ENCODE measurements at regions not wholly inside any gene's neighbourhood (a gene's known extent, or its start where the extent isn't known, plus 50 kb on each side); places are given as distances from the start of the nearest gene placed in this dataset.

DNA sequence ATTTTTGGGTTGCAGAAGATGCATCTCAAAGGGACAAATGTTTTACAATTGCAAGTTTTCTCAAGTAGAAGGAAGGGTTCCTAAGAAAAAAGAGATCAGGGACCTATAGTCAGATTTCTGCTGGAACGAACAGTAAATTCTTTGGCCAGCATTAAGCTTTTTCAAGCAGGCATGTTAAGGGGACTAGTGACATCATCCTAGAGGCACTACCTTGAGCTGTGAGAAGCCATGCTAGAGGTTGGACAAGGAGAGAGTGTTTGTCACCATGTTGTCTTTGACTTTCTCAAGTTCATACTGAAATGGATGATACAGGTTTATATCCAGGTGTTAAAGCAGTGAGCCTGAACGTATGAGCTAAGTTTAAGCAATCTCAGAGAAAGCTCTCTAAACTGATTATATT, 85.2 kb upstream of the WDR72 start:
- TF ChIP-seq, protein P1, sequence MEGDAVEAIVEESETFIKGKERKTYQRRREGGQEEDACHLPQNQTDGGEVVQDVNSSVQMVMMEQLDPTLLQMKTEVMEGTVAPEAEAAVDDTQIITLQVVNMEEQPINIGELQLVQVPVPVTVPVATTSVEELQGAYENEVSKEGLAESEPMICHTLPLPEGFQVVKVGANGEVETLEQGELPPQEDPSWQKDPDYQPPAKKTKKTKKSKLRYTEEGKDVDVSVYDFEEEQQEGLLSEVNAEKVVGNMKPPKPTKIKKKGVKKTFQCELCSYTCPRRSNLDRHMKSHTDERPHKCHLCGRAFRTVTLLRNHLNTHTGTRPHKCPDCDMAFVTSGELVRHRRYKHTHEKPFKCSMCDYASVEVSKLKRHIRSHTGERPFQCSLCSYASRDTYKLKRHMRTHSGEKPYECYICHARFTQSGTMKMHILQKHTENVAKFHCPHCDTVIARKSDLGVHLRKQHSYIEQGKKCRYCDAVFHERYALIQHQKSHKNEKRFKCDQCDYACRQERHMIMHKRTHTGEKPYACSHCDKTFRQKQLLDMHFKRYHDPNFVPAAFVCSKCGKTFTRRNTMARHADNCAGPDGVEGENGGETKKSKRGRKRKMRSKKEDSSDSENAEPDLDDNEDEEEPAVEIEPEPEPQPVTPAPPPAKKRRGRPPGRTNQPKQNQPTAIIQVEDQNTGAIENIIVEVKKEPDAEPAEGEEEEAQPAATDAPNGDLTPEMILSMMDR (IDR thresholded peaks at IDR 0.05) = no peak
- TF ChIP-seq POLR2A (IDR thresholded peaks at IDR 0.05) = no peak
